ENCODE measurements at regions not wholly inside any gene's neighbourhood (a gene's known extent, or its start where the extent isn't known, plus 50 kb on each side); places are given as distances from the start of the nearest gene placed in this dataset.

GRCh38 chr7:88629559-88629958, 129.9 kb upstream of the ZNF804B start:
- no peak for TF ChIP-seq EZH2phosphoT487 (IDR thresholded peaks at IDR 0.05; ENCODE audit: insufficient read depth, low read depth)
- TF ChIP-seq EZH2 (IDR thresholded peaks at IDR 0.05; ENCODE audit: insufficient read depth, poor library complexity, severe bottlenecking) = no peak

Data from GM23248 (cell line).